Activated naive CD4-positive, alpha-beta T cell treated with anti-CD3 and anti-CD28 coated beads, Interleukin-2, amount 50 U/mL, for 72 hours (primary cell): ENCODE measurements at regions not wholly inside any gene's neighbourhood (a gene's known extent, or its start where the extent isn't known, plus 50 kb on each side); places are given as distances from the start of the nearest gene placed in this dataset.

ENCODE experiments used
- ATAC-seq, 2 donors: fragments of 150-1000 bp; cut with Tn5 transposase; 2 replicates each; pipeline ENCODE4 v1.10.0; 2021; ENCODE audit warnings: mild to moderate bottlenecking in 2 of 2, moderate library complexity in 2 of 2
- DNase-seq, 2 donors: peaks; one replicate each; pipeline ENCODE4 v3.0.0; 2021 to 2022; ENCODE audit warnings: low spot score in 2 of 2
- H3K27ac Mint-ChIP-seq, 2 donors: one replicate each; pipeline ENCODE4 v1.8.0; 2022; ENCODE audit warnings: mild to moderate bottlenecking in 2 of 2, mixed read lengths in 2 of 2
- H3K36me3 Mint-ChIP-seq, 2 donors: one replicate each; pipeline ENCODE4 v1.8.0; 2022; ENCODE audit warnings: mixed read lengths in 2 of 2
- H3K9me3 Mint-ChIP-seq, 2 donors: one replicate each; pipeline ENCODE4 v1.8.0; 2022; ENCODE audit warnings: mixed read lengths in 2 of 2

GRCh38 chr16:85556456-85557082 is 56.6 kb upstream of the GSE1 start:
- Mint-ChIP-seq H3K36me3 (peaks cover 0 to 8% of the 10 kb centered on the region in 2 donors), H3K27ac (peak overlapping the region in 1 of 2 donors; percentile 90), H3K9me3 (no peaks in the 10 kb centered on the region)
- ATAC-seq (peak; percentile 48 to 61), DNase-seq (peak; percentile 54 to 80)

GRCh38 chr16:85557083-85557970 is 55.8 kb upstream of the GSE1 start:
- DNase-seq (peak; percentile 25 to 74), ATAC-seq (peak; percentile 33 to 58)
- Mint-ChIP-seq H3K9me3 (no peaks in the 10 kb centered on the region), H3K36me3 (peaks cover 0 to 8% of the 10 kb centered on the region in 2 donors), H3K27ac (peak overlapping the region; percentile 15 to 90)

- no peak for ATAC-seq
- H3K27ac Mint-ChIP-seq = peak overlapping the region; percentile 7 to 90
- H3K9me3 Mint-ChIP-seq = no peaks in the 10 kb centered on the region
- DNase-seq = no peak
- peaks cover 0 to 8% of the 10 kb centered on the region in 2 donors for H3K36me3 Mint-ChIP-seq
Measured at GRCh38 chr16:85557971-85558657, 55.0 kb upstream of the GSE1 start.

GRCh38 chr16:85560932-85561247 is 52.2 kb upstream of the GSE1 start:
- no peak for ATAC-seq
- Mint-ChIP-seq H3K27ac (no peak overlapping the region), H3K36me3 (peaks cover 0 to 2% of the 10 kb centered on the region in 2 donors), H3K9me3 (no peaks in the 10 kb centered on the region)
- no peak for DNase-seq

GRCh38 chr16:85561248-85562092 is 51.7 kb upstream of the GSE1 start:
- Mint-ChIP-seq H3K36me3 (no peaks in the 10 kb centered on the region), H3K27ac (no peak overlapping the region), H3K9me3 (no peaks in the 10 kb centered on the region)
- DNase-seq (no peak), ATAC-seq (no peak)

- no peak for ATAC-seq
Measured at GRCh38 chr16:85562093-85562786, 50.9 kb upstream of the GSE1 start.

GRCh38 chr16:85563034-85563433 is 50.1 kb upstream of the GSE1 start:
- DNase-seq (no peak), ATAC-seq (no peak)
- Mint-ChIP-seq H3K9me3 (no peaks in the 10 kb centered on the region), H3K27ac (no peak overlapping the region), H3K36me3 (peaks cover 0 to 5% of the 10 kb centered on the region in 2 donors)

More at GRCh38 chr16:85562093-85562786, 50.9 kb upstream of the GSE1 start:
- Mint-ChIP-seq H3K9me3 (no peaks in the 10 kb centered on the region), H3K27ac (no peak overlapping the region), H3K36me3 (no peaks in the 10 kb centered on the region)
- DNase-seq = no peak
